H1 (cell line): ENCODE measurements at regions not wholly inside any gene's neighbourhood (a gene's known extent, or its start where the extent isn't known, plus 50 kb on each side); places are given as distances from the start of the nearest gene placed in this dataset.

Experiments
- BRCA1 ChIP-seq: IDR thresholded peaks from 2 replicates; pipeline ENCODE4 v1.6.1; 2012; ENCODE audit warnings: low read depth, low read length, improper control_type of control experiment
- CBX5 ChIP-seq: fragments of 300-800, 300-1000 bp; sonication (generic); IDR thresholded peaks from 2 replicates; pipeline ENCODE4 v1.7.1; 2016; ENCODE audit warnings: antibody characterized with exemption, low read length, low read depth
- CBX8 ChIP-seq: fragments of 300-800, 300-1000 bp; sonication (generic); IDR thresholded peaks from 2 replicates; pipeline ENCODE4 v1.7.1; 2016; ENCODE audit warnings: low read depth, low read length, borderline replicate concordance
- CEBPB ChIP-seq: IDR thresholded peaks from 2 replicates; pipeline ENCODE4 v1.6.1; 2012; ENCODE audit warnings: low read depth, low read length
- CREB1 ChIP-seq: IDR thresholded peaks from 2 replicates; pipeline ENCODE4 v1.6.1; 2012; ENCODE audit warnings: inconsistent platforms
- CTCF ChIP-seq, 3 experiments: IDR thresholded peaks; 1 replicate in 2 of 3; 2 replicates in 1 of 3; pipeline versions ENCODE4 v1.5.1 to v1.6.1; 2011; ENCODE audit warnings: low read length in 3 of 3, mild to moderate bottlenecking in 3 of 3, inconsistent platforms in 2 of 3, low read depth in 1 of 3, moderate library complexity in 1 of 3; ENCODE audit not compliant: insufficient read depth in 1 of 3; ENCODE audit errors: control extremely low read depth in 1 of 3
- EP300 ChIP-seq, 2 experiments: IDR thresholded peaks; 1 replicate in 1 of 2; 2 replicates in 1 of 2; pipeline ENCODE4 v1.6.1; 2011 to 2012; ENCODE audit warnings: low read depth in 2 of 2, low read length in 2 of 2, mild to moderate bottlenecking in 2 of 2, borderline replicate concordance in 1 of 2, inconsistent platforms in 1 of 2, moderate library complexity in 1 of 2
- EZH2 ChIP-seq: fragments of 200-600 bp; sonication (generic); IDR thresholded peaks from 2 replicates; pipeline ENCODE4 v1.7.1; 2012; ENCODE audit warnings: low read depth, mild to moderate bottlenecking, moderate library complexity, low read length, inconsistent platforms; ENCODE audit not compliant: severe bottlenecking
- HDAC2 ChIP-seq, 2 experiments: fragments of 300-600 bp in 1 of 2; sonication (generic) in 1 of 2; IDR thresholded peaks; 2 replicates each; pipeline ENCODE4 v1.6.1; 2011 to 2012; ENCODE audit warnings: low read depth in 2 of 2, low read length in 2 of 2, mild to moderate bottlenecking in 2 of 2, moderate library complexity in 2 of 2, borderline replicate concordance in 1 of 2, inconsistent platforms in 1 of 2
- POLR2A ChIP-seq, 2 experiments: IDR thresholded peaks; 1 replicate in 1 of 2; 2 replicates in 1 of 2; pipeline ENCODE4 v1.6.1; 2011; ENCODE audit warnings: low read depth in 2 of 2, low read length in 2 of 2, mild to moderate bottlenecking in 2 of 2; ENCODE audit errors: control extremely low read depth in 1 of 2
- RAD21 ChIP-seq, 2 experiments: IDR thresholded peaks in 1 of 2; conservative IDR thresholded peaks in 1 of 2; 2 replicates each; pipeline ENCODE4 v1.6.1; 2011; ENCODE audit warnings: low read depth in 2 of 2, low read length in 2 of 2, improper control_type of control experiment in 1 of 2, inconsistent platforms in 1 of 2, mild to moderate bottlenecking in 1 of 2, moderate library complexity in 1 of 2
- SRF ChIP-seq: IDR thresholded peaks from 2 replicates; pipeline ENCODE4 v1.6.1; 2011; ENCODE audit warnings: mild to moderate bottlenecking, low read depth, low read length, moderate library complexity
- TF ChIP-seq, protein P1 (sequence below): fragments of 300-600 bp; sonication (generic); IDR thresholded peaks from 2 replicates; pipeline ENCODE4 v1.7.1; 2012; ENCODE audit warnings: low read length, moderate library complexity, mild to moderate bottlenecking, inconsistent platforms; ENCODE audit not compliant: insufficient replicate concordance

GRCh38 chr15:24076090-24076784, 389.1 kb upstream of the NDN start:
- TF ChIP-seq POLR2A (IDR thresholded peaks at IDR 0.05; ENCODE audit: control extremely low read depth in 1 of 2, low read depth in 2 of 2, low read length in 2 of 2) (no peak), CTCF (IDR thresholded peaks at IDR 0.05; ENCODE audit: control extremely low read depth in 1 of 3, insufficient read depth in 1 of 3, low read depth in 1 of 3, low read length in 3 of 3) (no peak), RAD21 (IDR thresholded peaks at IDR 0.05 in 1 of 2, conservative IDR thresholded peaks at IDR 0.05 in 1 of 2; ENCODE audit: low read depth in 2 of 2, low read length in 2 of 2) (no peak), CBX8 (no peak), EP300 (IDR thresholded peaks at IDR 0.05; ENCODE audit: borderline replicate concordance in 1 of 2, low read depth in 2 of 2, low read length in 2 of 2) (no peak), CEBPB (no peak), SRF (no peak), CREB1 (no peak), BRCA1 (no peak), HDAC2 (IDR thresholded peaks at IDR 0.05; ENCODE audit: borderline replicate concordance in 1 of 2, low read depth in 2 of 2, low read length in 2 of 2) (no peak), EZH2 (no peak), CBX5 (no peak)
- TF ChIP-seq, protein P1, sequence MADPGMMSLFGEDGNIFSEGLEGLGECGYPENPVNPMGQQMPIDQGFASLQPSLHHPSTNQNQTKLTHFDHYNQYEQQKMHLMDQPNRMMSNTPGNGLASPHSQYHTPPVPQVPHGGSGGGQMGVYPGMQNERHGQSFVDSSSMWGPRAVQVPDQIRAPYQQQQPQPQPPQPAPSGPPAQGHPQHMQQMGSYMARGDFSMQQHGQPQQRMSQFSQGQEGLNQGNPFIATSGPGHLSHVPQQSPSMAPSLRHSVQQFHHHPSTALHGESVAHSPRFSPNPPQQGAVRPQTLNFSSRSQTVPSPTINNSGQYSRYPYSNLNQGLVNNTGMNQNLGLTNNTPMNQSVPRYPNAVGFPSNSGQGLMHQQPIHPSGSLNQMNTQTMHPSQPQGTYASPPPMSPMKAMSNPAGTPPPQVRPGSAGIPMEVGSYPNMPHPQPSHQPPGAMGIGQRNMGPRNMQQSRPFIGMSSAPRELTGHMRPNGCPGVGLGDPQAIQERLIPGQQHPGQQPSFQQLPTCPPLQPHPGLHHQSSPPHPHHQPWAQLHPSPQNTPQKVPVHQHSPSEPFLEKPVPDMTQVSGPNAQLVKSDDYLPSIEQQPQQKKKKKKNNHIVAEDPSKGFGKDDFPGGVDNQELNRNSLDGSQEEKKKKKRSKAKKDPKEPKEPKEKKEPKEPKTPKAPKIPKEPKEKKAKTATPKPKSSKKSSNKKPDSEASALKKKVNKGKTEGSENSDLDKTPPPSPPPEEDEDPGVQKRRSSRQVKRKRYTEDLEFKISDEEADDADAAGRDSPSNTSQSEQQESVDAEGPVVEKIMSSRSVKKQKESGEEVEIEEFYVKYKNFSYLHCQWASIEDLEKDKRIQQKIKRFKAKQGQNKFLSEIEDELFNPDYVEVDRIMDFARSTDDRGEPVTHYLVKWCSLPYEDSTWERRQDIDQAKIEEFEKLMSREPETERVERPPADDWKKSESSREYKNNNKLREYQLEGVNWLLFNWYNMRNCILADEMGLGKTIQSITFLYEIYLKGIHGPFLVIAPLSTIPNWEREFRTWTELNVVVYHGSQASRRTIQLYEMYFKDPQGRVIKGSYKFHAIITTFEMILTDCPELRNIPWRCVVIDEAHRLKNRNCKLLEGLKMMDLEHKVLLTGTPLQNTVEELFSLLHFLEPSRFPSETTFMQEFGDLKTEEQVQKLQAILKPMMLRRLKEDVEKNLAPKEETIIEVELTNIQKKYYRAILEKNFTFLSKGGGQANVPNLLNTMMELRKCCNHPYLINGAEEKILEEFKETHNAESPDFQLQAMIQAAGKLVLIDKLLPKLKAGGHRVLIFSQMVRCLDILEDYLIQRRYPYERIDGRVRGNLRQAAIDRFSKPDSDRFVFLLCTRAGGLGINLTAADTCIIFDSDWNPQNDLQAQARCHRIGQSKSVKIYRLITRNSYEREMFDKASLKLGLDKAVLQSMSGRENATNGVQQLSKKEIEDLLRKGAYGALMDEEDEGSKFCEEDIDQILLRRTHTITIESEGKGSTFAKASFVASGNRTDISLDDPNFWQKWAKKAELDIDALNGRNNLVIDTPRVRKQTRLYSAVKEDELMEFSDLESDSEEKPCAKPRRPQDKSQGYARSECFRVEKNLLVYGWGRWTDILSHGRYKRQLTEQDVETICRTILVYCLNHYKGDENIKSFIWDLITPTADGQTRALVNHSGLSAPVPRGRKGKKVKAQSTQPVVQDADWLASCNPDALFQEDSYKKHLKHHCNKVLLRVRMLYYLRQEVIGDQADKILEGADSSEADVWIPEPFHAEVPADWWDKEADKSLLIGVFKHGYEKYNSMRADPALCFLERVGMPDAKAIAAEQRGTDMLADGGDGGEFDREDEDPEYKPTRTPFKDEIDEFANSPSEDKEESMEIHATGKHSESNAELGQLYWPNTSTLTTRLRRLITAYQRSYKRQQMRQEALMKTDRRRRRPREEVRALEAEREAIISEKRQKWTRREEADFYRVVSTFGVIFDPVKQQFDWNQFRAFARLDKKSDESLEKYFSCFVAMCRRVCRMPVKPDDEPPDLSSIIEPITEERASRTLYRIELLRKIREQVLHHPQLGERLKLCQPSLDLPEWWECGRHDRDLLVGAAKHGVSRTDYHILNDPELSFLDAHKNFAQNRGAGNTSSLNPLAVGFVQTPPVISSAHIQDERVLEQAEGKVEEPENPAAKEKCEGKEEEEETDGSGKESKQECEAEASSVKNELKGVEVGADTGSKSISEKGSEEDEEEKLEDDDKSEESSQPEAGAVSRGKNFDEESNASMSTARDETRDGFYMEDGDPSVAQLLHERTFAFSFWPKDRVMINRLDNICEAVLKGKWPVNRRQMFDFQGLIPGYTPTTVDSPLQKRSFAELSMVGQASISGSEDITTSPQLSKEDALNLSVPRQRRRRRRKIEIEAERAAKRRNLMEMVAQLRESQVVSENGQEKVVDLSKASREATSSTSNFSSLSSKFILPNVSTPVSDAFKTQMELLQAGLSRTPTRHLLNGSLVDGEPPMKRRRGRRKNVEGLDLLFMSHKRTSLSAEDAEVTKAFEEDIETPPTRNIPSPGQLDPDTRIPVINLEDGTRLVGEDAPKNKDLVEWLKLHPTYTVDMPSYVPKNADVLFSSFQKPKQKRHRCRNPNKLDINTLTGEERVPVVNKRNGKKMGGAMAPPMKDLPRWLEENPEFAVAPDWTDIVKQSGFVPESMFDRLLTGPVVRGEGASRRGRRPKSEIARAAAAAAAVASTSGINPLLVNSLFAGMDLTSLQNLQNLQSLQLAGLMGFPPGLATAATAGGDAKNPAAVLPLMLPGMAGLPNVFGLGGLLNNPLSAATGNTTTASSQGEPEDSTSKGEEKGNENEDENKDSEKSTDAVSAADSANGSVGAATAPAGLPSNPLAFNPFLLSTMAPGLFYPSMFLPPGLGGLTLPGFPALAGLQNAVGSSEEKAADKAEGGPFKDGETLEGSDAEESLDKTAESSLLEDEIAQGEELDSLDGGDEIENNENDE, result no peak
